Neural cell (in vitro differentiated cells): ENCODE measurements at regions not wholly inside any gene's neighbourhood (a gene's known extent, or its start where the extent isn't known, plus 50 kb on each side); places are given as distances from the start of the nearest gene placed in this dataset.

ENCODE experiments used
- CTCF ChIP-seq: fragments of 450-650 bp; IDR thresholded peaks from 2 replicates; pipeline ENCODE4 v1.5.1; 2014; ENCODE audit warnings: antibody characterized with exemption, mild to moderate bottlenecking, moderate library complexity; ENCODE audit not compliant: poor library complexity, severe bottlenecking
- EP300 ChIP-seq: fragments of 450-650 bp; conservative IDR thresholded peaks from 2 replicates; pipeline ENCODE4 v1.6.1; 2014; ENCODE audit warnings: antibody characterized with exemption, mild to moderate bottlenecking, moderate library complexity; ENCODE audit not compliant: poor library complexity, severe bottlenecking
- EZH2 ChIP-seq: fragments of 200-600, 300-800 bp; shearing (Covaris generic), sonication (generic); IDR thresholded peaks from 2 replicates; pipeline ENCODE4 v1.6.1; 2014; ENCODE audit warnings: antibody characterized with exemption, low read length, borderline replicate concordance, mild to moderate bottlenecking; ENCODE audit not compliant: insufficient read depth, poor library complexity, severe bottlenecking
- MXI1 ChIP-seq: fragments of 450-650 bp; conservative IDR thresholded peaks from 2 replicates; pipeline ENCODE4 v1.6.1; 2014; ENCODE audit warnings: antibody characterized with exemption, mild to moderate bottlenecking; ENCODE audit not compliant: poor library complexity, severe bottlenecking
- POLR2AphosphoS5 ChIP-seq: IDR thresholded peaks from 2 replicates; pipeline ENCODE4 v1.6.1; 2012
- RAD21 ChIP-seq: fragments of 450-650 bp; conservative IDR thresholded peaks from 2 replicates; pipeline ENCODE4 v1.6.1; 2014; ENCODE audit warnings: antibody characterized with exemption, mild to moderate bottlenecking, moderate library complexity
- REST ChIP-seq: IDR thresholded peaks from 2 replicates; pipeline ENCODE4 v1.6.1; 2012; ENCODE audit warnings: borderline replicate concordance
- SMC3 ChIP-seq: fragments of 450-650 bp; conservative IDR thresholded peaks from 2 replicates; pipeline ENCODE4 v1.6.1; 2014; ENCODE audit warnings: antibody characterized with exemption, mild to moderate bottlenecking, moderate library complexity; ENCODE audit not compliant: poor library complexity
- TAF1 ChIP-seq: IDR thresholded peaks from 2 replicates; pipeline ENCODE4 v1.6.1; 2012; ENCODE audit warnings: low read depth

- no peak for TF ChIP-seq EZH2
- peak; percentile 56 for TF ChIP-seq RAD21
- peak; percentile 60 for TF ChIP-seq CTCF
- TF ChIP-seq EP300: no peak
- no peak for TF ChIP-seq POLR2AphosphoS5
- no peak for TF ChIP-seq REST
- TF ChIP-seq MXI1: no peak
- no peak for TF ChIP-seq TAF1
- TF ChIP-seq SMC3: peak; percentile 40
Observed at GRCh38 chr16:31696968-31697743, 169.5 kb downstream of the AHSP start.
